CD8-positive, alpha-beta memory T cell (primary cell): ENCODE measurements at regions not wholly inside any gene's neighbourhood (a gene's known extent, or its start where the extent isn't known, plus 50 kb on each side); places are given as distances from the start of the nearest gene placed in this dataset.

ENCODE experiments used
- CTCF ChIA-PET: fragments of 350-600 bp; sonication (Branson Sonifier 250); formaldehyde crosslinking; loops from one replicate; lab custom pipeline; 2021; ENCODE audit warnings: antibody characterized with exemption; lab: Charles Lee
- POLR2A ChIA-PET: fragments of 350-600 bp; sonication (Branson Sonifier 250); formaldehyde crosslinking; loops from one replicate; lab custom pipeline; 2021; ENCODE audit warnings: antibody characterized with exemption; lab: Charles Lee
- DNase-seq, 5 donors: peaks; one replicate each; pipeline versions ENCODE4 v3.0.0 to v3.0.0-alpha.2; 2020 to 2022; ENCODE audit warnings: mixed read lengths in 1 of 5
- H3K27ac ChIP-seq: one replicate; pipeline ENCODE4 v1.7.0; 2013; ENCODE audit warnings: low read depth, mild to moderate bottlenecking, low read length, moderate library complexity
- H3K27me3 ChIP-seq: 2 replicates; pipeline ENCODE4 v1.7.0; 2013; ENCODE audit warnings: low read length, mild to moderate bottlenecking; ENCODE audit not compliant: insufficient read depth, poor library complexity, severe bottlenecking
- H3K36me3 ChIP-seq: 2 replicates; pipeline ENCODE4 v1.7.0; 2013; ENCODE audit warnings: mild to moderate bottlenecking, low read length, moderate library complexity; ENCODE audit not compliant: insufficient read depth
- H3K4me1 ChIP-seq: 2 replicates; pipeline ENCODE4 v1.7.0; 2013; ENCODE audit warnings: mild to moderate bottlenecking, low read length, moderate library complexity; ENCODE audit not compliant: insufficient read depth
- H3K4me3 ChIP-seq: 2 replicates; pipeline ENCODE4 v1.7.0; 2013; ENCODE audit warnings: mild to moderate bottlenecking, low read length
- H3K9me3 ChIP-seq: 2 replicates; pipeline ENCODE4 v1.7.0; 2013; ENCODE audit warnings: mild to moderate bottlenecking, low read length
- H3K27ac Mint-ChIP-seq, 8 donors: one replicate each; pipeline ENCODE4 v1.8.0; 2020 to 2021; ENCODE audit warnings: mixed read lengths in 8 of 8, mild to moderate bottlenecking in 6 of 8, inconsistent platforms in 3 of 8, moderate library complexity in 3 of 8
- H3K27me3 Mint-ChIP-seq, 2 donors: one replicate each; pipeline ENCODE4 v1.8.0; 2020 to 2021; ENCODE audit warnings: mixed read lengths in 2 of 2, mild to moderate bottlenecking in 1 of 2, moderate library complexity in 1 of 2
- H3K36me3 Mint-ChIP-seq, 3 donors: one replicate each; pipeline ENCODE4 v1.8.0; 2020 to 2021; ENCODE audit warnings: mixed read lengths in 3 of 3, inconsistent platforms in 1 of 3, mild to moderate bottlenecking in 1 of 3
- H3K4me1 Mint-ChIP-seq, 3 donors: one replicate each; pipeline ENCODE4 v1.8.0; 2020 to 2021; ENCODE audit warnings: mixed read lengths in 3 of 3, inconsistent platforms in 1 of 3, mild to moderate bottlenecking in 1 of 3
- H3K4me3 Mint-ChIP-seq, 7 donors: one replicate each; pipeline ENCODE4 v1.8.0; 2020 to 2021; ENCODE audit warnings: mixed read lengths in 7 of 7, mild to moderate bottlenecking in 6 of 7, moderate library complexity in 4 of 7, inconsistent platforms in 2 of 7
- H3K9me3 Mint-ChIP-seq, 5 donors: one replicate each; pipeline ENCODE4 v1.8.0; 2020 to 2022; ENCODE audit warnings: mixed read lengths in 5 of 5, mild to moderate bottlenecking in 3 of 5, moderate library complexity in 2 of 5, inconsistent platforms in 1 of 5

- Histone ChIP-seq H3K27me3 (no peaks in the 10 kb centered on the region), H3K4me3 (no peak overlapping the region), H3K4me1 (no peaks in the 10 kb centered on the region), H3K27ac (no peak overlapping the region), H3K36me3 (no peaks in the 10 kb centered on the region), H3K9me3 (no peaks in the 10 kb centered on the region)
- Mint-ChIP-seq H3K27ac (no peak overlapping the region), H3K27me3 (no peaks in the 10 kb centered on the region), H3K4me1 (no peaks in the 10 kb centered on the region), H3K9me3 (peaks cover 2 to 33% (median 11%) of the 10 kb centered on the region in 5 donors), H3K4me3 (no peak overlapping the region), H3K36me3 (no peaks in the 10 kb centered on the region)
- POLR2A ChIA-PET: no interaction called here
- CTCF ChIA-PET: no interaction called here
- DNase-seq: no peak
Observed at GRCh38 chr21:22438428-22439086, 1440.3 kb downstream of the NCAM2 start.

- no peaks in the 10 kb centered on the region for H3K27me3 ChIP-seq
- H3K4me1 ChIP-seq: no peaks in the 10 kb centered on the region
- H3K4me1 Mint-ChIP-seq: no peaks in the 10 kb centered on the region
- no peak overlapping the region for H3K4me3 Mint-ChIP-seq
- H3K4me3 ChIP-seq: no peak overlapping the region
- H3K27ac Mint-ChIP-seq: no peak overlapping the region
- H3K9me3 Mint-ChIP-seq: peaks cover 0 to 21% (median 9%) of the 10 kb centered on the region in 5 donors
- H3K27ac ChIP-seq: no peak overlapping the region
- H3K36me3 ChIP-seq: no peaks in the 10 kb centered on the region
- no peaks in the 10 kb centered on the region for H3K27me3 Mint-ChIP-seq
- ChIA-PET CTCF (no interaction called here), POLR2A (no interaction called here)
- no peaks in the 10 kb centered on the region for H3K36me3 Mint-ChIP-seq
- DNase-seq: no peak
- H3K9me3 ChIP-seq: no peaks in the 10 kb centered on the region
Observed at GRCh38 chr21:22444990-22445389, 1446.8 kb downstream of the NCAM2 start.

- no peak overlapping the region for H3K27ac Mint-ChIP-seq
- H3K4me3 Mint-ChIP-seq: no peak overlapping the region
- H3K4me1 Mint-ChIP-seq: no peaks in the 10 kb centered on the region
- Histone ChIP-seq H3K27me3 (no peaks in the 10 kb centered on the region), H3K9me3 (no peaks in the 10 kb centered on the region), H3K27ac (no peak overlapping the region), H3K4me3 (no peak overlapping the region), H3K4me1 (no peaks in the 10 kb centered on the region), H3K36me3 (no peaks in the 10 kb centered on the region)
- no peak for DNase-seq
- H3K27me3 Mint-ChIP-seq: peaks cover 0 to 2% of the 10 kb centered on the region in 2 donors
- H3K9me3 Mint-ChIP-seq: peaks cover 0 to 17% (median 9%) of the 10 kb centered on the region in 5 donors
- POLR2A ChIA-PET: no interaction called here
- H3K36me3 Mint-ChIP-seq: no peaks in the 10 kb centered on the region
- CTCF ChIA-PET: no interaction called here
Observed at GRCh38 chr21:22450507-22450906, 1452.3 kb downstream of the NCAM2 start.

GRCh38 chr21:22456241-22456640 lies 1458.0 kb downstream of the NCAM2 start:
- no peak for DNase-seq
- Histone ChIP-seq H3K4me1 (no peaks in the 10 kb centered on the region), H3K4me3 (no peak overlapping the region), H3K27ac (no peak overlapping the region), H3K36me3 (no peaks in the 10 kb centered on the region), H3K27me3 (no peaks in the 10 kb centered on the region), H3K9me3 (no peaks in the 10 kb centered on the region)
- CTCF ChIA-PET: no interaction called here
- Mint-ChIP-seq H3K4me3 (no peak overlapping the region), H3K4me1 (no peaks in the 10 kb centered on the region), H3K27me3 (peaks cover 0 to 2% of the 10 kb centered on the region in 2 donors), H3K27ac (no peak overlapping the region), H3K36me3 (no peaks in the 10 kb centered on the region), H3K9me3 (peaks cover 5 to 28% (median 8%) of the 10 kb centered on the region in 5 donors)
- POLR2A ChIA-PET: no interaction called here

DNA sequence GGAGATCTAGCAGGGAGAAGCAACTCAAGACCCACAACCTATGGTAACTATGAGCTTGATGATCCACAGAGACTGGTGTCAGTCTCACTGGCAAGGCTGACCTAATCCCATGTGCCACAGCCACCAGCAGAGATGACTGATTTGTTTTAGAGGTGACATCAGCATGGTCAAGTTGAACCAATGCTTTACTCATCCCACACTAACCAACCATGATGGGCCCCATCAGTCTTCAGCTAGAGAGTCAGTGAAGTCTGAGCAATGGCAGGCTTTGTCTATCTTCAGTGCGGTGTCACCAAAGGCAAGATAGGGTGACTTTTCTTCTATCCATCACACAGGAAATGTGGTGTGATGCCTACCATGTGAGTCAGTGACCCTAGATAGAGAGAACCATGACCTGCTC lies 1470.7 kb downstream of the NCAM2 start:
- Mint-ChIP-seq H3K4me1 (no peaks in the 10 kb centered on the region), H3K36me3 (no peaks in the 10 kb centered on the region), H3K9me3 (peaks cover 3 to 25% (median 8%) of the 10 kb centered on the region in 5 donors), H3K4me3 (no peak overlapping the region), H3K27me3 (no peaks in the 10 kb centered on the region), H3K27ac (no peak overlapping the region)
- ChIA-PET CTCF (no interaction called here), POLR2A (no interaction called here)
- Histone ChIP-seq H3K4me3 (no peak overlapping the region), H3K27ac (no peak overlapping the region), H3K4me1 (no peaks in the 10 kb centered on the region), H3K9me3 (no peaks in the 10 kb centered on the region), H3K27me3 (no peaks in the 10 kb centered on the region), H3K36me3 (no peaks in the 10 kb centered on the region)
- no peak for DNase-seq

GRCh38 chr21:22474403-22474802 lies 1476.2 kb downstream of the NCAM2 start:
- Histone ChIP-seq H3K27me3 (no peaks in the 10 kb centered on the region), H3K27ac (no peak overlapping the region), H3K36me3 (no peaks in the 10 kb centered on the region), H3K4me3 (no peak overlapping the region), H3K9me3 (no peaks in the 10 kb centered on the region), H3K4me1 (no peaks in the 10 kb centered on the region)
- Mint-ChIP-seq H3K36me3 (no peaks in the 10 kb centered on the region), H3K27me3 (no peaks in the 10 kb centered on the region), H3K4me1 (no peaks in the 10 kb centered on the region), H3K27ac (no peak overlapping the region), H3K9me3 (peaks cover 4 to 22% (median 6%) of the 10 kb centered on the region in 5 donors), H3K4me3 (no peak overlapping the region)
- no peak for DNase-seq
- POLR2A ChIA-PET: no interaction called here
- CTCF ChIA-PET: no interaction called here

- no peak overlapping the region for H3K27ac ChIP-seq
- no peaks in the 10 kb centered on the region for H3K9me3 ChIP-seq
- Mint-ChIP-seq H3K27me3 (no peaks in the 10 kb centered on the region), H3K4me3 (no peak overlapping the region), H3K9me3 (peaks cover 3 to 34% (median 11%) of the 10 kb centered on the region in 5 donors), H3K27ac (no peak overlapping the region), H3K36me3 (no peaks in the 10 kb centered on the region), H3K4me1 (no peaks in the 10 kb centered on the region)
- H3K36me3 ChIP-seq: no peaks in the 10 kb centered on the region
- ChIA-PET POLR2A (no interaction called here), CTCF (no interaction called here)
- H3K4me1 ChIP-seq: no peaks in the 10 kb centered on the region
- no peaks in the 10 kb centered on the region for H3K27me3 ChIP-seq
- no peak for DNase-seq
- H3K4me3 ChIP-seq: no peak overlapping the region
Observed at GRCh38 chr21:22476214-22476613, 1478.0 kb downstream of the NCAM2 start.

DNA sequence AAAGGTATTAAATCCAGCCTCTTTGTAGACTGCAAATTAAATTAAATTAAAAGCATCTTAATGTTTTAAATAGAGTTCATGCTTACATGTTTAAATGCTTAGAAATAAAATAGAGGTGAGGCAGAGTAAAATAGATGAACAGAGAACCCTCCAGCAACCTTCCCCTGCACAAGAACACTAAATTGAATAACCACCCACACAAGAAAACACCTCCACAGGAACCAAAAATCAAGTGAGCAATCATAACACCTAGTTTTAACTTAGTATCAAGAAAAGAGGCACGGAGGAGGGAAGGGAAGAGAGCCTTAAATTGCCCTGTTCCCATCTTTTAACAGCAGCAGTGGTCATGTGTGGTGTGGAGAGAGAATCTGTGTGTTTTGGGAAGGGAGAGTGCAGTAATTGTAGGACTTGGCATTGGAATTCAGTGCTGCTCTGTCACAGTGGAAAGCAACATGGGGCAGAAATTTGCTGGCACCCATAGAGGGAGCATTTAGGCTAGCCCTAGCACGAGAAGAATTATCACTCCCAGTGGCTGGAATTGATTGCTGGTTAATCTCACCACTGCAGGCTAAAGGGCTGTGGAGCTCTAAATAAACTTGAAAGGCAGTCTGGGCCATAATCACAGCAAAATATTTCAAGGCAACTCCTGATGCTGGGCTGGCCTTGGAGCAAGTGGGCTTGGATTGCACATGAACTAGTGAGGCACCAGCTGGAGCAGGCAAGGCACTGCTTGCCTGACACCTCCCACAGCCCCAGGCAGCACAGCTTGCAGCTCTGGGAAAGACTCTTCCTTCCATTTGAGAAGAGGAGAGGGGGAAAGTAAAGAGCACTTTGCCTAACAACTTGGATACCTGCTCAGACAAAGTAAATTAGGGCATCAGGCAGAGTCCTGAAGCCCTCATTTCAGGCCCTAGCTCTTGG lies 1478.8 kb downstream of the NCAM2 start:
- Mint-ChIP-seq H3K27ac (no peak overlapping the region), H3K9me3 (peaks cover 3 to 37% (median 11%) of the 10 kb centered on the region in 5 donors), H3K4me3 (no peak overlapping the region), H3K27me3 (no peaks in the 10 kb centered on the region), H3K36me3 (no peaks in the 10 kb centered on the region), H3K4me1 (no peaks in the 10 kb centered on the region)
- Histone ChIP-seq H3K27me3 (no peaks in the 10 kb centered on the region), H3K9me3 (no peaks in the 10 kb centered on the region), H3K4me3 (no peak overlapping the region), H3K4me1 (no peaks in the 10 kb centered on the region), H3K36me3 (no peaks in the 10 kb centered on the region), H3K27ac (no peak overlapping the region)
- DNase-seq: no peak
- ChIA-PET POLR2A (no interaction called here), CTCF (no interaction called here)
